HTR-8/SVneo (cell line): ENCODE measurements at regions not wholly inside any gene's neighbourhood (a gene's known extent, or its start where the extent isn't known, plus 50 kb on each side); places are given as distances from the start of the nearest gene placed in this dataset.

Experiments used
- DNase-seq: peaks from one replicate; pipeline ENCODE4 v3.0.0; 2011; ENCODE audit warnings: low spot score, mixed read lengths; ENCODE audit not compliant: insufficient read length
- FAIRE-seq: peaks from 2 replicates; lab custom pipeline; 2011; peaks lifted over from hg19 to GRCh38; lab: Jason Lieb, UNC

- DNase-seq (no peak), FAIRE-seq (no peak)
These were observed 1332.2 kb upstream of the FLRT2 start for GRCh38 chr14:84197704-84198103.

- FAIRE-seq, result no peak
- DNase-seq, result no peak
These were observed 1327.5 kb upstream of the FLRT2 start for GRCh38 chr14:84202486-84202885.

GRCh38 chr14:84203896-84204295, 1326.0 kb upstream of the FLRT2 start:
- DNase-seq (no peak), FAIRE-seq (no peak)

- FAIRE-seq (no peak), DNase-seq (no peak)
These were observed 1321.5 kb upstream of the FLRT2 start for GRCh38 chr14:84208451-84208850.

- DNase-seq (no peak), FAIRE-seq (no peak)
These were observed 1320.9 kb upstream of the FLRT2 start for GRCh38 chr14:84209031-84209430.

- DNase-seq, result no peak
- no peak for FAIRE-seq
These were observed 1312.9 kb upstream of the FLRT2 start for GRCh38 chr14:84217066-84217465.

- FAIRE-seq, result no peak
- no peak for DNase-seq
These were observed 1304.7 kb upstream of the FLRT2 start for GRCh38 chr14:84225268-84225667.

- no peak for DNase-seq
- FAIRE-seq, result no peak
These were observed 1301.2 kb upstream of the FLRT2 start for GRCh38 chr14:84228702-84229101.

GRCh38 chr14:84234281-84234680, 1295.7 kb upstream of the FLRT2 start:
- DNase-seq, result no peak
- no peak for FAIRE-seq

GRCh38 chr14:84236290-84236689, 1293.7 kb upstream of the FLRT2 start:
- DNase-seq (no peak), FAIRE-seq (no peak)

- DNase-seq (no peak), FAIRE-seq (no peak)
These were observed 1292.1 kb upstream of the FLRT2 start for GRCh38 chr14:84237881-84238280.

GRCh38 chr14:84247693-84248092, 1282.3 kb upstream of the FLRT2 start:
- FAIRE-seq (no peak), DNase-seq (no peak)

GRCh38 chr14:84250893-84251292, 1279.1 kb upstream of the FLRT2 start:
- DNase-seq (no peak), FAIRE-seq (no peak)

- FAIRE-seq (no peak), DNase-seq (no peak)
These were observed 1278.4 kb upstream of the FLRT2 start for GRCh38 chr14:84251411-84252115.

GRCh38 chr14:84252706-84253105, 1277.2 kb upstream of the FLRT2 start:
- no peak for DNase-seq
- FAIRE-seq, result no peak

- FAIRE-seq (no peak), DNase-seq (peak; percentile 5)
These were observed 1276.6 kb upstream of the FLRT2 start for GRCh38 chr14:84253326-84253725.

- no peak for FAIRE-seq
- DNase-seq, result no peak
These were observed 1275.7 kb upstream of the FLRT2 start for GRCh38 chr14:84254290-84254689.

- FAIRE-seq, result no peak
- no peak for DNase-seq
These were observed 1267.0 kb upstream of the FLRT2 start for GRCh38 chr14:84262932-84263331.

GRCh38 chr14:84272290-84272721, 1257.6 kb upstream of the FLRT2 start:
- FAIRE-seq (no peak), DNase-seq (no peak)

- DNase-seq (no peak), FAIRE-seq (no peak)
These were observed 1256.8 kb upstream of the FLRT2 start for GRCh38 chr14:84273181-84273580.

- no peak for FAIRE-seq
- DNase-seq, result no peak
These were observed 1247.3 kb upstream of the FLRT2 start for GRCh38 chr14:84282618-84283017.

- DNase-seq (no peak), FAIRE-seq (no peak)
These were observed 1241.2 kb upstream of the FLRT2 start for GRCh38 chr14:84288781-84289180.
